Lung (tissue), 11 donors: ENCODE measurements at regions not wholly inside any gene's neighbourhood (a gene's known extent, or its start where the extent isn't known, plus 50 kb on each side); places are given as distances from the start of the nearest gene placed in this dataset.

Experiments
- ATAC-seq: fragments of 200-7000 bp; cut with Tn5 transposase; one replicate; pipeline ENCODE4 v1.9.1; 2020; ENCODE audit warnings: moderate number of reproducible peaks; ENCODE audit not compliant: insufficient read depth, low FRiP score
- DNase-seq, 3 donors: peaks; one replicate each; pipeline ENCODE4 v3.0.0-alpha.2; 2013 to 2017
- H3K27ac ChIP-seq, 2 donors: one replicate each; pipeline ENCODE4 v1.5.1; 2013; ENCODE audit warnings: mild to moderate bottlenecking in 2 of 2, moderate library complexity in 2 of 2, control low read depth in 1 of 2, inconsistent platforms in 1 of 2, low read depth in 1 of 2, low read length in 1 of 2
- H3K27me3 ChIP-seq, 3 donors: one replicate each; pipeline ENCODE4 v1.5.1; 2013; ENCODE audit warnings: low read length in 2 of 3; ENCODE audit not compliant: control insufficient read depth in 3 of 3, insufficient read depth in 3 of 3
- H3K36me3 ChIP-seq, 4 donors: one replicate each; pipeline ENCODE4 v1.5.1; 2013; ENCODE audit warnings: low read length in 4 of 4, mild to moderate bottlenecking in 1 of 4, moderate library complexity in 1 of 4; ENCODE audit not compliant: control insufficient read depth in 4 of 4, insufficient read depth in 4 of 4
- H3K4me1 ChIP-seq, 5 donors: one replicate each; pipeline ENCODE4 v1.5.1; 2013; ENCODE audit warnings: low read length in 5 of 5, mild to moderate bottlenecking in 2 of 5, moderate library complexity in 1 of 5; ENCODE audit not compliant: control insufficient read depth in 5 of 5, insufficient read depth in 5 of 5
- H3K4me3 ChIP-seq: one replicate; pipeline ENCODE4 v1.5.1; 2013; ENCODE audit warnings: mild to moderate bottlenecking, control low read depth, moderate library complexity
- H3K9ac ChIP-seq, 2 donors: one replicate each; pipeline ENCODE4 v1.5.1; 2013; ENCODE audit warnings: low read length in 2 of 2, control low read depth in 1 of 2; ENCODE audit not compliant: insufficient read depth in 1 of 2
- H3K9me3 ChIP-seq, 4 donors: one replicate each; pipeline ENCODE4 v1.5.1; 2013; ENCODE audit warnings: low read length in 3 of 4, mild to moderate bottlenecking in 1 of 4, moderate library complexity in 1 of 4; ENCODE audit not compliant: control insufficient read depth in 4 of 4, insufficient read depth in 3 of 4
- WGBS, 2 donors: extraction: QIAGEN DNeasy Blood & Tissue Kit; methylation state at CpG; one replicate each; pipeline ENCODE4 v1.1.7; 2013; 5-methylcytosine and 5-hydroxymethylcytosine counted together
- TF ChIP-seq, protein P1 (sequence below): IDR thresholded peaks from 2 replicates; pipeline ENCODE4 v1.5.1; 2012; ENCODE audit warnings: mild to moderate bottlenecking; ENCODE audit errors: control extremely low read depth, extremely low read depth
- donor health status: control.
- donor health status: control.
- donor health status: Bipolar disorder and iron deficiency.
- donor health status: healthy.
- donor health status: DM: yes; HTN: yes; CAD: no.

DNA sequence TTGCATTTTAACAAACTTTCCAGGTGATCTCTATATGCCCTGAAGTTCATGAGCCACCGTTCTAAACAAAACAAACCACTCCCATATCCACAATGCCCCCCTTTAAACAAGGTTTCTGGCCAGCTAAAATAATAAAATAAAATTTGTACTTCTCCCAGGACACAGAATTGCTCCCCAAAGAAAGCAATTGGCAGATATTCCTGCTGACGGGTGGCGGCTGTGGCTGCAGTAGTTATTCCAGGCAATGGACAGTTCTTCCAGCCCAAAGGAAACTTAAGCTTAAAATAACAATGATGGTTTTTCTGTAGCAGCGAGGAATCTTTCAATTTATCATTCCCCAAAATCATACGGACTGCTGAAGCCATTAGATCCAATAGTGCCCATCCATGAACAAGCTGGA lies 260.5 kb upstream of the ZNF521 start:
- 87 to 89% methylated on average over 5 of the region's 5 CpGs for WGBS, 2 donors
- Histone ChIP-seq H3K4me3 (no peak overlapping the region), H3K4me1 (no peaks in the 10 kb centered on the region), H3K36me3 (no peaks in the 10 kb centered on the region), H3K27me3 (no peaks in the 10 kb centered on the region), H3K9me3 (no peaks in the 10 kb centered on the region), H3K27ac (no peak overlapping the region), H3K9ac (no peak overlapping the region)
- no peak for ATAC-seq
- TF ChIP-seq, protein P1, sequence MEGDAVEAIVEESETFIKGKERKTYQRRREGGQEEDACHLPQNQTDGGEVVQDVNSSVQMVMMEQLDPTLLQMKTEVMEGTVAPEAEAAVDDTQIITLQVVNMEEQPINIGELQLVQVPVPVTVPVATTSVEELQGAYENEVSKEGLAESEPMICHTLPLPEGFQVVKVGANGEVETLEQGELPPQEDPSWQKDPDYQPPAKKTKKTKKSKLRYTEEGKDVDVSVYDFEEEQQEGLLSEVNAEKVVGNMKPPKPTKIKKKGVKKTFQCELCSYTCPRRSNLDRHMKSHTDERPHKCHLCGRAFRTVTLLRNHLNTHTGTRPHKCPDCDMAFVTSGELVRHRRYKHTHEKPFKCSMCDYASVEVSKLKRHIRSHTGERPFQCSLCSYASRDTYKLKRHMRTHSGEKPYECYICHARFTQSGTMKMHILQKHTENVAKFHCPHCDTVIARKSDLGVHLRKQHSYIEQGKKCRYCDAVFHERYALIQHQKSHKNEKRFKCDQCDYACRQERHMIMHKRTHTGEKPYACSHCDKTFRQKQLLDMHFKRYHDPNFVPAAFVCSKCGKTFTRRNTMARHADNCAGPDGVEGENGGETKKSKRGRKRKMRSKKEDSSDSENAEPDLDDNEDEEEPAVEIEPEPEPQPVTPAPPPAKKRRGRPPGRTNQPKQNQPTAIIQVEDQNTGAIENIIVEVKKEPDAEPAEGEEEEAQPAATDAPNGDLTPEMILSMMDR, result no peak
- DNase-seq, result no peak

DNA sequence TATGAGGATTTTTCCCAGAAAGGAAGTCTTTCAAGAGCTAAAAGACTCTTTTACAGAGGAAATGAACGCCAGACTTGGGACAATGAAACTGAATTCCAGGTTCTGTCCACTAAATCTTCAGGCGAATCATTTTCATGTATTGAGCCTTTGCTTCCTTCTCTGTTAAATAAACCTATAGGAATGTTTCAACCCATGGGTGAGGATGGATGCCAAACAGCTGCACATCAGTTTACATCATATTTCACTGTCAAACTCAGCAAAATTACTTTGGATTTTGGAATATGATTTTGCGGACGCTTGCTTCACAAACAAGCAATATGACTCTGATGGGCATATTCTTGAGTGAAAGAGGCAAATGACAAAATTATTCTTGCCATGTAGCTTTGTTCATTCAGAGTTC lies 256.1 kb upstream of the ZNF521 start:
- no peak overlapping the region for H3K9ac ChIP-seq
- no peaks in the 10 kb centered on the region for H3K4me1 ChIP-seq
- DNase-seq, result no peak
- TF ChIP-seq, protein P1, result no peak
- no peaks in the 10 kb centered on the region for H3K27me3 ChIP-seq
- no peak for ATAC-seq
- H3K9me3 ChIP-seq, result peaks cover 0 to 4% (median 0%) of the 10 kb centered on the region in 4 donors
- no peak overlapping the region for H3K27ac ChIP-seq
- 86 to 89% methylated on average over 4 of the region's 4 CpGs for WGBS, 2 donors
- no peaks in the 10 kb centered on the region for H3K36me3 ChIP-seq
- H3K4me3 ChIP-seq, result no peak overlapping the region

DNA sequence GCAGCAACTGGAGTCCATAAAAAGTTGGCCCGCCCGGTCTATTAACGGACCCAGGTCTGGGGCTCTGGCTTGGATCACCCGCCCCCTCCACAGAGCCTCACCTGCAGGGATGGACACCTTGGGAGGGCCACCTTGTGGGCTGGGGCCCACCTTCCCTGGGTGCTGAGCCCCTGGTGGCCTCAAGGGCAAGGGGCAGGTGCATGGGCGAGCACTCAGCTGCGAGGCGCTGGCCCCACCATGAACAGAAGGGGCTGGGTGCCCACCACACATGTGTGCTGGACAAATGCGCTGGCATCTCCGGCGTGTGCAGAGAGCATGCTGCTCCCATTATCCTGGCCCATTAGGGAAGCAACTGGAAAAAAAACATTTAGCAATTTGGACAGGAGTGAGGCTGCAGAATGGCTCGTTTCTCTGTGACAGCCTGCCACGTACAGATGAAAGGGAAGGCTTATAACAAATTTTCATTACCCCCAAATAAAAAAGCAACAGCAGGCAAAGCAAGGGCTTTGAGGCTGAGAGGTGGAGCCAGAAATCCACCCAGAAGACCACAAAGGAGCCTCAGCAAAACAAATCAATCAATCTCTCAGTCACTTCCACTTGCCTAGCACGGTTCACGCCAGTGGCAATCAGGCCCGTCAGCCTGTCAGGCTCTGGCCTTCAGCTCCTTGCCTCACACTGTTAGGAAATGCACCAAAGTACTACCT lies 253.1 kb upstream of the ZNF521 start:
- TF ChIP-seq, protein P1, result no peak
- WGBS, 2 donors, result 83 to 85% methylated on average over 15 of the region's 15 CpGs
- H3K9me3 ChIP-seq, result peaks cover 0 to 4% (median 0%) of the 10 kb centered on the region in 4 donors
- no peak overlapping the region for H3K9ac ChIP-seq
- H3K27ac ChIP-seq, result no peak overlapping the region
- ATAC-seq (no peak), DNase-seq (no peak)
- H3K36me3 ChIP-seq, result no peaks in the 10 kb centered on the region
- H3K4me1 ChIP-seq, result no peaks in the 10 kb centered on the region
- H3K4me3 ChIP-seq, result no peak overlapping the region
- H3K27me3 ChIP-seq, result peaks cover 0 to 5% (median 0%) of the 10 kb centered on the region in 3 donors
